ENCODE measurements at regions not wholly inside any gene's neighbourhood (a gene's known extent, or its start where the extent isn't known, plus 50 kb on each side); places are given as distances from the start of the nearest gene placed in this dataset.

DNA sequence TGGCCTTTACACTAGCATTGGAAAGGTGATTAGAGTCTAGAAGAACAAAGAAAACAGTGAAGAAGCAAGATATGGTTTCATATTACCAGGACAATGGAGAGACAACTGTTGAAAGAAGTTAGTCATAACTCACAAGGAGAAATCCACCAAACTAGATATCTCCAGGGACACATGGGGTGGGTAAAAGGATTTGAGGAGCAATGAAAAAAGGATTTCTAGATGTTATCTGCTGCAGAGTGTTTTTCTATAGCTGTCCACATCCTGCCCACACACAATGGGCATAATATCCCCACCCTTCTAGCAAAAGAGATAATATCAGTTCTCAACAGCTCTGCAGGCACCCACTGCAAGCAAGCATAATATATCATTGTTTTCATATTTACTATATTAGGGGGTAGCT is 303.1 kb downstream of the HAO1 start:
- H3K4me3 Mint-ChIP-seq = no peak overlapping the region
- H3K27me3 Mint-ChIP-seq = peaks cover 0 to 3% (median 0%) of the 10 kb centered on the region in 3 donors
- H3K36me3 Mint-ChIP-seq = no peaks in the 10 kb centered on the region
- peaks cover 0 to 5% (median 0%) of the 10 kb centered on the region in 7 donors for H3K9me3 Mint-ChIP-seq
- H3K27ac Mint-ChIP-seq = no peak overlapping the region
- ATAC-seq (ENCODE audit: low read depth in 2 of 2) (no peak), DNase-seq (no peak)
- H3K4me1 Mint-ChIP-seq = no peaks in the 10 kb centered on the region

DNA sequence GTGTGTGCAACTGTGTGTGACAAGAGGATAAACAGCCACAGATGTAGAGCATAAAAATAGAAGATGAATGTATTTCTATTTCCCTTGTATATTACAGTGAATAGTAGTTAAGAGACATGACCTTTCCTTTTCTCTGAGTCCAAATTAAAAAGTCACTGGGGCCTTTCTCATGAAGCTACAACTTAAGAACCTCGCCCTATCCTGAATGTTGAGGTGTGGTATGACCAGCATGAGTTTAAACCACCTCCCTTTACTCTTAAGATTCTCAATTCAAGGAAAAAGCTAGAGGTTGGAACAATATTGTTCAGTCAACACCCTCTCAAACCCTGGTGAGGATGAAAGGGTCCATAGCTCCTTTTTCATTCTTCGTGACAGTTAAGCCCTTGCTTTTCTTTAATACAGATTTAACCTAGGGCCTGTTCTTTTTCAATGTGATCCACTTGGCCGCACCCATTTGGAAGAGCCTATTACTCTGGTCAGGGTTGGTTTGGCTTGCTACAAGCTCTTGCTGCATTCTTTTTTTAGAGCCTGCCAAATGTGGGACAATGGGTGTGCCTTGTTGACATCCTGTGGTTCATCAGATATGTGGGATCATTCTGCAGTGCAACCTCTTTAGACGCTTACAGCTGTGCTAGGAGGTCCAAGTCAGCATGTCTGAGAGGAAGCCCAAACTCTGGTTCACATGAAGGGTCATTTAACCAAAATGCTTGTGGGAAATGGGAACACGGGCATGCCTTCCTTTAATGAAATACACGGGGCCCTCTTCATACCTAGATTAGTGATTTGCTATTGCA is 290.0 kb downstream of the HAO1 start:
- ATAC-seq (ENCODE audit: low read depth in 2 of 2) (no peak), DNase-seq (no peak)
- Mint-ChIP-seq H3K36me3 (no peaks in the 10 kb centered on the region), H3K27me3 (no peaks in the 10 kb centered on the region), H3K9me3 (peaks cover 0 to 4% (median 3%) of the 10 kb centered on the region in 7 donors), H3K27ac (no peak overlapping the region), H3K4me1 (no peaks in the 10 kb centered on the region), H3K4me3 (no peak overlapping the region)

GRCh38 chr20:7654231-7654630 is 286.0 kb downstream of the HAO1 start:
- Mint-ChIP-seq H3K27me3 (no peaks in the 10 kb centered on the region), H3K4me1 (no peaks in the 10 kb centered on the region), H3K9me3 (peaks cover 0 to 4% (median 0%) of the 10 kb centered on the region in 7 donors), H3K36me3 (no peaks in the 10 kb centered on the region), H3K27ac (no peak overlapping the region), H3K4me3 (no peak overlapping the region)
- no peak for ATAC-seq (ENCODE audit: low read depth in 2 of 2)
- DNase-seq = no peak

DNA sequence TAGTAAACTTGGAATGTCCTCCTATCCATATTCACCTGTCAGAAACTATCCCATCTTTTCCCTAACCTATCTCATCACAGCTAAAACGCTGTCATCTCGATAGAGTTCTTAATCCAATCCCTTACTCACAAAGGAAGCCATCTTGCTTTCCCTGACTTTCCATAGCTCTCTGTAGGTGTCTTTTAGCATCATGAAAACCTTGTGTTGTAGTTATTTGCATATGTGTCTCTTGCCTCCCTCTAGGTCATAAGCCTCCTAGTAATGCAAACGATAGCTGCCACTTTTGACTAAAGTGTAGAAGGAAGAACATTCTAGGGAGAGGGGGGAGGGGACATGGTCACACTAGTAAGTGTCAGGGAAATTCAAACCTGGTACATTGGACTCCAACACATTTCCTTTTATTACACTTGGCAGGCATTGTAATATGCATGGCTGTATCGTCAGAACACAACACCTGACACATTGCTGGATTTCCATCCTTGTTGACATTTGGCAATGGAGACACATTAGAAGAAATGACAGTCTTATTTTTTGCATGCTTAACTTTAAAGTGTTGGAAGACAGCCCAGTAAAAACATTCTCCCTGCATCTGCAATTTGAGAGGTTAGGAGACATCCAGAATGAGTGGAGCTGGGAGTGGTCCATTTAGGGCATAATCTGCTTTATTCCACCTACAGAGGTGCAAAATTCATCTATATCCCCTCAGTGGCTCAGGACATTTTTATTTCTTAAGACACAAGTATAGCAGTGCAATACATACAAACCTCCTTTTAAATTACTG is 283.4 kb downstream of the HAO1 start:
- no peaks in the 10 kb centered on the region for H3K36me3 Mint-ChIP-seq
- peaks cover 0 to 4% (median 0%) of the 10 kb centered on the region in 7 donors for H3K9me3 Mint-ChIP-seq
- ATAC-seq (ENCODE audit: low read depth in 2 of 2) = no peak
- H3K4me1 Mint-ChIP-seq = no peaks in the 10 kb centered on the region
- DNase-seq = no peak
- no peak overlapping the region for H3K27ac Mint-ChIP-seq
- no peaks in the 10 kb centered on the region for H3K27me3 Mint-ChIP-seq
- no peak overlapping the region for H3K4me3 Mint-ChIP-seq

DNA sequence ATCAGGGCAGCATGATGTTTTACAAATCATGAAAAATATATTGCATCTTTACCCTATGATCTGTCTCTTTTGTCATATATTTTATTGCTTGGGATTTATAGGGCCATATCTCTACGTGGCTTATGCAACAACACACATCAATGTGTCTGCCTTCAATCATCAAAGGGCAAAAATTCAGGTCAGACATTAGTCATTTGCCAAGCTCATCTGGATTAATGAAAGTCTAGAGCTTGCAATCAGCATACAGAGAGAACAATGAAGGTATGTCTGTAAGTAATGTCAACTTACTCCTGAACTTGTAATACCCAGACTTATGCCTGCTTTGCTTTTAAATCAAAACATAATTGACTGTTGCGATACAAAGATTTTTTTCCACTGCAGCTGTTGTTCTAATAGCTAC is 282.7 kb downstream of the HAO1 start:
- H3K36me3 Mint-ChIP-seq = no peaks in the 10 kb centered on the region
- ATAC-seq (ENCODE audit: low read depth in 2 of 2) (no peak), DNase-seq (no peak)
- H3K9me3 Mint-ChIP-seq = peaks cover 0 to 4% (median 0%) of the 10 kb centered on the region in 7 donors
- no peaks in the 10 kb centered on the region for H3K27me3 Mint-ChIP-seq
- no peak overlapping the region for H3K4me3 Mint-ChIP-seq
- no peak overlapping the region for H3K27ac Mint-ChIP-seq
- no peaks in the 10 kb centered on the region for H3K4me1 Mint-ChIP-seq

GRCh38 chr20:7660165-7660564 is 280.1 kb downstream of the HAO1 start:
- no peaks in the 10 kb centered on the region for H3K4me1 Mint-ChIP-seq
- H3K9me3 Mint-ChIP-seq = peaks cover 0 to 4% (median 0%) of the 10 kb centered on the region in 7 donors

DNA sequence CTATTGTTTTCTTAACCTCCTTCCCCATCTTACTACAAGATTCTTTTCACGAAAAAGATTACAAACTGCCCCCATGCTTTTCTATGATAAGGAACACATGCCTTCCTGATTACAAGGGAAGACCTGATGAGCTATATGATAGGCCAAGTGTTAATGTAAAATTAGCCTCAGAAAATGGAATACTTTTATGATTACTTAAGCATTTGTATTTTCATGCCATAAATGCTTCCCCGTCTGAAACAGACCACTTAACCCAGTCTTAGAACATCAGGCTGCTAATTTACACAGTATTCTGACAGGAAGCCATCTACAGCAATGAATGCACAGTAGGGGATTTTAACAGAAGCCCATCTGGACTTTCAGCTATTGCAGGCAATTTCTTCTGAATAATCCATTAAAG is 274.9 kb downstream of the HAO1 start:
- Mint-ChIP-seq H3K9me3 (peaks cover 0 to 2% (median 0%) of the 10 kb centered on the region in 7 donors), H3K27ac (no peak overlapping the region), H3K4me3 (no peak overlapping the region), H3K27me3 (no peaks in the 10 kb centered on the region), H3K4me1 (no peaks in the 10 kb centered on the region), H3K36me3 (no peaks in the 10 kb centered on the region)
- ATAC-seq (ENCODE audit: low read depth in 2 of 2) (no peak), DNase-seq (no peak)

More at GRCh38 chr20:7660165-7660564, 280.1 kb downstream of the HAO1 start:
- no peaks in the 10 kb centered on the region for H3K36me3 Mint-ChIP-seq
- H3K27ac Mint-ChIP-seq = no peak overlapping the region
- DNase-seq = no peak
- no peak overlapping the region for H3K4me3 Mint-ChIP-seq
- no peak for ATAC-seq (ENCODE audit: low read depth in 2 of 2)
- H3K27me3 Mint-ChIP-seq = no peaks in the 10 kb centered on the region

GRCh38 chr20:7667194-7667593 is 273.1 kb downstream of the HAO1 start:
- no peaks in the 10 kb centered on the region for H3K4me1 Mint-ChIP-seq
- DNase-seq (no peak), ATAC-seq (ENCODE audit: low read depth in 2 of 2) (no peak)
- no peak overlapping the region for H3K4me3 Mint-ChIP-seq
- H3K36me3 Mint-ChIP-seq = no peaks in the 10 kb centered on the region
- no peaks in the 10 kb centered on the region for H3K27me3 Mint-ChIP-seq
- no peak overlapping the region for H3K27ac Mint-ChIP-seq
- peaks cover 0 to 2% (median 0%) of the 10 kb centered on the region in 7 donors for H3K9me3 Mint-ChIP-seq

GRCh38 chr20:7672571-7672970 is 267.7 kb downstream of the HAO1 start:
- ATAC-seq (ENCODE audit: low read depth in 2 of 2) = no peak
- no peak for DNase-seq
- peaks cover 0 to 4% (median 0%) of the 10 kb centered on the region in 3 donors for H3K27me3 Mint-ChIP-seq
- no peak overlapping the region for H3K27ac Mint-ChIP-seq
- H3K4me1 Mint-ChIP-seq = no peaks in the 10 kb centered on the region
- no peaks in the 10 kb centered on the region for H3K36me3 Mint-ChIP-seq
- H3K9me3 Mint-ChIP-seq = peaks cover 0 to 4% (median 0%) of the 10 kb centered on the region in 7 donors
- no peak overlapping the region for H3K4me3 Mint-ChIP-seq

DNA sequence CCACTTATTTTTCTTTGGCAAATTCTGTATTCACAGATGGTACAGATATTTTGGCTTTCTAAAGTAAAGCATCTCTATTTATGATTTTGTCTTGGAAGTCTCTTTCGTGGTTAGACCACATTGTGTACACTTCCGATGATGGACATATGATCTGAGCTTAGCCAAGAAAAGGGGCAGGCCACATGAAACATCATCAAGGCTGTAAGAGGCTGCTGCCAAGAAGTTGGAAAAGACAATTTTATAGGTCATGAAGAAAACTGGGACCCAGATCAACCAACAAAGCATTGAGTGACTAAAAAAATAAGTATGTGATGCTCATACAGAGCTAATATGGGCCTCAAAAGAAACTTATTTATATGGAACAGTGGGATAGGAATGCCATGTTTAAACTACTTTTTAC is 266.4 kb downstream of the HAO1 start:
- H3K4me1 Mint-ChIP-seq = no peaks in the 10 kb centered on the region
- H3K4me3 Mint-ChIP-seq = no peak overlapping the region
- ATAC-seq (ENCODE audit: low read depth in 2 of 2) (no peak), DNase-seq (no peak)
- H3K27ac Mint-ChIP-seq = no peak overlapping the region
- H3K9me3 Mint-ChIP-seq = peaks cover 0 to 4% (median 0%) of the 10 kb centered on the region in 7 donors
- H3K36me3 Mint-ChIP-seq = no peaks in the 10 kb centered on the region
- peaks cover 0 to 4% (median 0%) of the 10 kb centered on the region in 3 donors for H3K27me3 Mint-ChIP-seq

DNA sequence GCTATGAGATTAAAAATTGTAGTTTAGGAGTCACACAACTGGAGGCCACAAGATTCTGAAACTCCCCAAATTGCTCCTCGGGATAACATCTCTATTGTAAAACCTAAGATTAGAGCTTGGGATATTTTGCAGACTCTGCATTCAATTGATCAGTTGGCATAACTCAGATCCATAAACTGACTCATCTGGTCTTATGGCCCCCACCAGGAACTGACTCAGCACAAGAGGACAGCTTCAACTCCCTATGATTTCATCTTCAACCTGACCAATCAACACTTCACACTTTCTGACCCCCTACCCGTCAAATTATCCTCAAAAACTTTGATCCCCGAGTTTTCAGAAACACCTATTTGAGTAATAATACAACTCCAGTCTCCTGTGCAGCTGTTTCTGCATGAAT is 257.3 kb downstream of the HAO1 start:
- DNase-seq (no peak), ATAC-seq (ENCODE audit: low read depth in 2 of 2) (no peak)
- no peaks in the 10 kb centered on the region for H3K27me3 Mint-ChIP-seq
- no peaks in the 10 kb centered on the region for H3K36me3 Mint-ChIP-seq
- H3K4me1 Mint-ChIP-seq = no peaks in the 10 kb centered on the region
- no peak overlapping the region for H3K4me3 Mint-ChIP-seq
- H3K27ac Mint-ChIP-seq = no peak overlapping the region
- H3K9me3 Mint-ChIP-seq = no peaks in the 10 kb centered on the region

DNA sequence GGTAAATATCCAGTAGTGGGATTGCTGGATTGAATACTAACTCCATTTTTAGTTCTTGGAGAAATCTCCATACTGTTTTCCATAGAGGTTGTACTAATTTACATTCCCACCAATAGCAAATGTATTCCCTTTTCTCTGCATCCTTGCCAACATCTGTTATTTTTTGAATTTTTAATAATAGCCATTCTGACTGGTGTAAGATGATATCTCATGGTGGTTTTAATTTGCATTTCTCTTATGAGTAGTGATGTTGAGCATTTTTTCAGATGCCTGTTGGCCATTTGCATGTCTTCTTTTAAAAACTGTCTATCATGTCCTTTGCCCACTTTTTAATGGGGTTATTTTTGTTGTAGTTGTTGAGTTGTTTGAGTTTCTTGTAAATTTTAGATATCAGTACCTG is 253.2 kb downstream of the HAO1 start:
- Mint-ChIP-seq H3K9me3 (peaks cover 0 to 4% (median 0%) of the 10 kb centered on the region in 7 donors), H3K27ac (no peak overlapping the region), H3K27me3 (peaks cover 0 to 6% (median 0%) of the 10 kb centered on the region in 3 donors), H3K36me3 (no peaks in the 10 kb centered on the region), H3K4me3 (no peak overlapping the region), H3K4me1 (no peaks in the 10 kb centered on the region)
- no peak for ATAC-seq (ENCODE audit: low read depth in 2 of 2)
- no peak for DNase-seq

- peaks cover 0 to 6% (median 0%) of the 10 kb centered on the region in 3 donors for H3K27me3 Mint-ChIP-seq
These were observed 251.1 kb downstream of the HAO1 start for GRCh38 chr20:7689151-7689550.

More at GRCh38 chr20:7689151-7689550, 251.1 kb downstream of the HAO1 start:
- Mint-ChIP-seq H3K4me1 (no peaks in the 10 kb centered on the region), H3K4me3 (no peak overlapping the region), H3K9me3 (peaks cover 0 to 4% (median 0%) of the 10 kb centered on the region in 7 donors), H3K27ac (no peak overlapping the region), H3K36me3 (no peaks in the 10 kb centered on the region)
- ATAC-seq (ENCODE audit: low read depth in 2 of 2) (no peak), DNase-seq (no peak)

Data from naive B cell (primary cell).